Breast epithelium (tissue), 3 donors: ENCODE measurements at regions not wholly inside any gene's neighbourhood (a gene's known extent, or its start where the extent isn't known, plus 50 kb on each side); places are given as distances from the start of the nearest gene placed in this dataset.

Experiments
- POLR2A ChIP-seq: fragments of 450-650 bp; IDR thresholded peaks from one replicate; pipeline ENCODE4 v1.6.1; 2016; ENCODE audit warnings: antibody characterized with exemption, mild to moderate bottlenecking, moderate library complexity
- TF ChIP-seq, protein P1 (sequence below), 3 donors: fragments of 450-650 bp; IDR thresholded peaks; one replicate each; pipeline ENCODE4 v1.5.1; 2016 to 2017; ENCODE audit warnings: antibody characterized with exemption in 3 of 3, mild to moderate bottlenecking in 3 of 3, moderate library complexity in 3 of 3

- no peak for TF ChIP-seq POLR2A
- TF ChIP-seq, protein P1, sequence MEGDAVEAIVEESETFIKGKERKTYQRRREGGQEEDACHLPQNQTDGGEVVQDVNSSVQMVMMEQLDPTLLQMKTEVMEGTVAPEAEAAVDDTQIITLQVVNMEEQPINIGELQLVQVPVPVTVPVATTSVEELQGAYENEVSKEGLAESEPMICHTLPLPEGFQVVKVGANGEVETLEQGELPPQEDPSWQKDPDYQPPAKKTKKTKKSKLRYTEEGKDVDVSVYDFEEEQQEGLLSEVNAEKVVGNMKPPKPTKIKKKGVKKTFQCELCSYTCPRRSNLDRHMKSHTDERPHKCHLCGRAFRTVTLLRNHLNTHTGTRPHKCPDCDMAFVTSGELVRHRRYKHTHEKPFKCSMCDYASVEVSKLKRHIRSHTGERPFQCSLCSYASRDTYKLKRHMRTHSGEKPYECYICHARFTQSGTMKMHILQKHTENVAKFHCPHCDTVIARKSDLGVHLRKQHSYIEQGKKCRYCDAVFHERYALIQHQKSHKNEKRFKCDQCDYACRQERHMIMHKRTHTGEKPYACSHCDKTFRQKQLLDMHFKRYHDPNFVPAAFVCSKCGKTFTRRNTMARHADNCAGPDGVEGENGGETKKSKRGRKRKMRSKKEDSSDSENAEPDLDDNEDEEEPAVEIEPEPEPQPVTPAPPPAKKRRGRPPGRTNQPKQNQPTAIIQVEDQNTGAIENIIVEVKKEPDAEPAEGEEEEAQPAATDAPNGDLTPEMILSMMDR (IDR thresholded peaks at IDR 0.05) = no peak
Observed at GRCh38 chr4:104975617-104976016, 171.1 kb upstream of the TET2 start.
